ENCODE measurements at regions not wholly inside any gene's neighbourhood (a gene's known extent, or its start where the extent isn't known, plus 50 kb on each side); places are given as distances from the start of the nearest gene placed in this dataset.

GRCh38 chr6:145286916-145287315 is 448.4 kb downstream of the EPM2A start:
- no peak for DNase-seq (ENCODE audit: low spot score)
- in situ Hi-C loops (cut with HindIII; ENCODE audit: low sequenced_read_pairs): no loop called here

DNA sequence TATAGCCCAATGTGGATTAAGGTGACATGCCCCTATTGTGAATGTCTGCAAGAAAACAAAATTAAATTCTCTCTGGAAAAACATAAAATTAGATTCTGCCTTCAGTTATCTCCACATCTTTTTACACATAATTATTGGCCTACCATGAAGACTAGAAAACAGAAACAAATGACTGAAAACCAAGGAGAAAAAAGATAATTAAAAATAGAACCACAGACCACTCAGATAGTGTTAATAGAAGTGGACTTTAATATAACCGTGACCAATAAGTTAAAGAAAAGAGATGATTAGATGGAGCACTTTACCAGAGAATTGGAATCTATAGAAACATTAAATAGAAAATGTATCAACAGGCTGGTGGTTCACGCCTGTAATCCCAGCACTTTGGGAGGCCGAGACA is 445.7 kb downstream of the EPM2A start:
- DNase-seq (ENCODE audit: low spot score): no peak
- in situ Hi-C loops (cut with HindIII; ENCODE audit: low sequenced_read_pairs): no loop called here

DNA sequence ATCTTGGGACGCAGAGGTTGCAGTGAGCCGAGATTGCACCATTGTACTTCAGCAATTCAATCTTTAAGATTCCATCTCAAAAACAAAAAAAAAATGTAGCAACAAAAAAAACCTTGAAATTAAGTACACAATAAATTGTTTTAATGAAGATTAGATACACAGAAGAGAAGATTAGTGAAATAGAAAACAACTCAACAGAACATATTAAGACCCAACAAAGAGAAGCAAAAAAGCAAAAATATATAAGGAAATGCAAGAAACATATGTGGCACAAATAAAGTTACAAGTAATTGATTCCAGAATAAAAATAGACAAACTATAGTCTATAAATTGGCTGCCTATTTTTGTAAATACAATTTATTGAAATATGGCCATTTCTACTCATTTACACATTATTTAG is 445.2 kb downstream of the EPM2A start:
- no peak for DNase-seq (ENCODE audit: low spot score)
- in situ Hi-C loops (cut with HindIII; ENCODE audit: low sequenced_read_pairs): no loop called here

DNA sequence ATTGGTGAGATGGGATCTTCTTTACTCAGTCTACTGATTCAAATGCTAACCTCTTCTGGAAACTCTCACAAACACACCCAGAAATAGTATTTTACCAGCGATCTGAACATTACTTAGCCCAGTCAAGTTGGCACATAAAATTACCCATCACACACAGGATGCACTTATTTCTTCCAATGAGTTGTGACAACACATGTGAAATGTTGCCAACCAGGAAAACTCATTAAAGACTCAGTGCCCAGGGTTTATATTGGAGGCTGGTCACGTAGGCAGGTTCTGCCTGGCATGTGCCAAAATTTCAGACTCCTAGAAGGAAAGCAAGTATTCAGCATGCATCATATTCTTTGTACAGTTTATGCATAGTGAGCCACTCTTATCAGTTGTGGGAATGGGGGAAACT is 443.3 kb downstream of the EPM2A start:
- no peak for DNase-seq (ENCODE audit: low spot score)
- in situ Hi-C loops (cut with HindIII; ENCODE audit: low sequenced_read_pairs): no loop called here

DNA sequence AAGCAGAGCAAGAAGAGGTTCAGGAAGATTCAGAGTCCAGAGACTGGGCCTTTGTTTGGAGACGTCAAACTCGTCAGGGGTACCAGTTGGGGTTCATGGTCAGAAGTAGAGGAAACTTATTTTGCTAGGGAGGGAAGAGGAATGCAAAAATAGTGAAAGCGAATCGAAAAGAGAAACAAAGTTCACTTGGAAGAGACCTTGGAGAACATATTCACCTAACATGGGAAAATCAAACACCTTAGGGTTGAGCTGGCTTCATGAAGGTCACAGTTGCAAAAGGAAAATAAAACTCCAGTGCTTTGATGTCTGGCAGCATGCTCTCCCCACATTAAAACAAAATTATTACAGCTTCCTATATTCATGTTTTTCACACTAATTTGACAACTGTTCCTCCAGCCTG is 440.4 kb downstream of the EPM2A start:
- in situ Hi-C loops (cut with HindIII; ENCODE audit: low sequenced_read_pairs): no loop called here
- no peak for DNase-seq (ENCODE audit: low spot score)

DNA sequence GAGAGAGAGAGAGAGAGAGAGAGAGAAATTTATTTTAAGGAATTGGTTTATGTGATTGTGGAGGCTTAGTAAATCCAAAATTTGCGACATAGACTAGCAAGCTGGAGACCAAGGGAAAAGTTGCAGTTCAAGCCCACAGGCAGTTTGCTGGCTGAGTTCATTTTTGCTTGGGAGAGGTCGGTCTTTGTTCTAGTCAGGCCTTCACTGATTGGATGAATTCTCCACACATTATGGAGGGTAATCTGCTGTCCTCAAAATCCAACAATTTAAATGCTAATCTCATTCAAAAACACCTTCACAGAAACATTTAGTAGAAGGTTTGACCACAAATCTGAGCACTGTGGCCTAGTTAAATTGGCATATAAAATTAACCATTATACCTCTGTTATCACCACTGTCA is 439.6 kb downstream of the EPM2A start:
- in situ Hi-C loops (cut with HindIII; ENCODE audit: low sequenced_read_pairs): no loop called here
- DNase-seq (ENCODE audit: low spot score): no peak

DNA sequence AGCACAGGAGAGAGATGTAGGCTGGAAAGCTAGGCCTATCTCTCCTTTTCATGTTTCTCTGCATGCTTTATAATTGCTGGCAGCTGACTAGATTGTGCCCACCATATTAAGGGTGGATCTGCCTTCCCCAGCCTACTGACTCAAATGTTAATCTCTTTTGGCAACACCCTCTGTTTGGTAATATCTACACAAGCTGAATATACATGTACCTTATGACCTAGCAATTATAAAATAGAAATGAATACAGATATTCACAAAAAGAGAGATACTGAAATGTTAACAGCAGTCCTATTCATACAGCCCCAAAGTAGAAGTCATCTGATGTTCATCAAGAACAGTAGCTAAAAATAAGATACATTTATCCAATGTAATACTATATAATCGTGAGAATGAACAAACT is 429.6 kb downstream of the EPM2A start:
- in situ Hi-C loops (cut with HindIII; ENCODE audit: low sequenced_read_pairs): no loop called here
- DNase-seq (ENCODE audit: low spot score): no peak

- in situ Hi-C loops (cut with HindIII; ENCODE audit: low sequenced_read_pairs): no loop called here
Measured at GRCh38 chr6:145306489-145306888, 428.8 kb downstream of the EPM2A start.

GRCh38 chr6:145309842-145310535 is 425.3 kb downstream of the EPM2A start:
- in situ Hi-C loops (cut with HindIII; ENCODE audit: low sequenced_read_pairs): no loop called here
- DNase-seq (ENCODE audit: low spot score): no peak

More at GRCh38 chr6:145306489-145306888, 428.8 kb downstream of the EPM2A start:
- no peak for DNase-seq (ENCODE audit: low spot score)

GRCh38 chr6:145312481-145312880 is 422.8 kb downstream of the EPM2A start:
- in situ Hi-C loops (cut with HindIII; ENCODE audit: low sequenced_read_pairs): no loop called here

GRCh38 chr6:145313041-145313855 is 422.1 kb downstream of the EPM2A start:
- DNase-seq (ENCODE audit: low spot score): no peak
- in situ Hi-C loops (cut with HindIII; ENCODE audit: low sequenced_read_pairs): no loop called here

More at GRCh38 chr6:145312481-145312880, 422.8 kb downstream of the EPM2A start:
- no peak for DNase-seq (ENCODE audit: low spot score)

DNA sequence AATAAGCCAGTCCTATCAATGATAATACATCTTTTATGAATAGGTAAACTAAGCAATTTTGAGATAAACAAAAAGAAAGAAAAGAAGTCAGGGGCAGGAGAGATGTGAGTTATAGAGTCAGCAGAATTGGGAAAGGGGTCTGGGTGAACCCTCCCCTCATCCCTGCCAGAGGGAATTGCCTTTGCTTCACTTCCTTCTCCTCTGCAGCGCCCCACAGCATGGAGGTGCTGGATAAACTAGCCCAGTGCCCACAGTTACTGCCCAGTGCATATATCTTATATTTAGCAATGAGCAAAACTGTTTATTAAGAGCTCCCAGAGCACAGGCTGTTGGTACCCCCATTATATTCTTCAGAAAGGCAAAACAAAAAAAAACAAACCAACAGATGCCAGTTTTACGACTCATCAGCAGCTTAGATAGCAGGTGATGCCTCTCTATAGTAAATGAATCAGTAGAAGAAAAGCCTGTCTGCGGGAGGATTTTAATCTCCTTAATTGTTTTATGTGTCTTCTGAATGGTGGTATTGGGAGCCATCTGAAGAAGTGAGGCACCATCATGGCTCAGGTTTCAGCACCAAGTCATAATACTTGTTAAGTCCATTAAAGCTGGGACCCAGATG is 419.2 kb downstream of the EPM2A start:
- in situ Hi-C loops (cut with HindIII; ENCODE audit: low sequenced_read_pairs): no loop called here
- DNase-seq (ENCODE audit: low spot score): no peak

- in situ Hi-C loops (cut with HindIII; ENCODE audit: low sequenced_read_pairs): no loop called here
- no peak for DNase-seq (ENCODE audit: low spot score)
Measured at GRCh38 chr6:145318952-145319351, 416.4 kb downstream of the EPM2A start.

GRCh38 chr6:145319605-145320004 is 415.7 kb downstream of the EPM2A start:
- no peak for DNase-seq (ENCODE audit: low spot score)
- in situ Hi-C loops (cut with HindIII; ENCODE audit: low sequenced_read_pairs): no loop called here

- in situ Hi-C loops (cut with HindIII; ENCODE audit: low sequenced_read_pairs): no loop called here
- no peak for DNase-seq (ENCODE audit: low spot score)
Measured at GRCh38 chr6:145323646-145324045, 411.7 kb downstream of the EPM2A start.

DNA sequence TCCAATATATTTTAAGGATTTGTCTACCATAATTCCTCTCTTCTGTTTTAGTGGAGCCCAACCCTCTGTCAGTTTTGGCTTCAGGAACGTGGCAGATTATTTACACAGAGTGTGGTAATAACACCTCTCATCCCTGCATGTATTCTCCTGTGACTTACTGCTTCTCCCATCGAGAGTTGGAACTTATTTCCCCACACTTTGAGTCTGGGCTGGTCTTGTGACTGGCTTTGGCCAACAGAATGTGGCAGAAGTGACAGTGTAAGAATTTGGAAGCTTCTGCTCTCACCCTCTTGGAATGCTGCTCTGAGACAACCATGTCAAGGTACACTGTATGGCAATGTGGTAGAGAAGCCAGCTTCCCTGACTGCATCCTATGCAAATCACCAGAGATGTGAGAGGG is 407.7 kb downstream of the EPM2A start:
- in situ Hi-C loops (cut with HindIII; ENCODE audit: low sequenced_read_pairs): no loop called here
- no peak for DNase-seq (ENCODE audit: low spot score)

DNA sequence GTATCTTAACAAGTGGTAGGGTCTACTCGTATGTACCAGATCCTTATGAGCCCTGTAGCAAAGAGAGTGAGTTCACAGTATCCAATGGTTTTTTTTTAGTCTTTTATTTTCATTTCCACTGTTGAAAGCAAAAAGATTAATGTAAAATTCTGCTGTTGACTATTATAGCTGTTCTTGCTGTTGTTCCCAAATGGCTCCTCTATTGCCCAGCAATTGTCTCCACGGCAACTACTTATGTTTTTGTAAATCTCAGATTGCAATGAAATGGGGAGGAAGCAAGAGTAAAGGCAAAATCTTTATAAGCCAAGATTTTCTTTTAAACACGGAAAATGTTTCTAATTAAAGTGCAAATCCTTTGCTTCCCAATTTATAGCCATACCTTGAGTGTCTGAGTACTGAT is 406.1 kb downstream of the EPM2A start:
- no peak for DNase-seq (ENCODE audit: low spot score)

DNA sequence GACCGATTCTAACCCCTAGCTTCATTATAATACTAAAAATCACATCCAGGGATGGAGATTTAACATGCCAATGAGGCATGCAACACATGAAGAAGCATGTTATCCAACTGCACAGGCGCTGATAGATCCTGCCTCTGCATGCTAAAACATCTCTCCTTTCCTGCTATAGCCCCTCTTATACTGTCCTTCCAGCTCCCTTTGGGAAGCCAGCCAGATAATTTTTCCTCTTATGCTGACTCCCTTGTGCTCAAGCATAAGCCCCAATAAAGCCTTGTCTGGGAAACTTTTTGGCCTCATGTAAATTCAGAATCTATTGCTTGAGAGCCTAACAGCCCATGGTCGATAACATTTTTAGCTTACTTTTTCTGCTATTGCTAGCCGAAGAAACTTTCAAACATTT is 404.3 kb downstream of the EPM2A start:
- DNase-seq (ENCODE audit: low spot score): no peak
- in situ Hi-C loops (cut with HindIII; ENCODE audit: low sequenced_read_pairs): no loop called here

More for the DNA sequence above, 406.1 kb downstream of the EPM2A start:
- in situ Hi-C loops (cut with HindIII; ENCODE audit: low sequenced_read_pairs): no loop called here

- in situ Hi-C loops (cut with HindIII; ENCODE audit: low sequenced_read_pairs): no loop called here
- no peak for DNase-seq (ENCODE audit: low spot score)
Measured at GRCh38 chr6:145332011-145332410, 403.3 kb downstream of the EPM2A start.

GRCh38 chr6:145336119-145336518 is 399.2 kb downstream of the EPM2A start:
- in situ Hi-C loops (cut with HindIII; ENCODE audit: low sequenced_read_pairs): no loop called here

More at GRCh38 chr6:145336119-145336518, 399.2 kb downstream of the EPM2A start:
- DNase-seq (ENCODE audit: low spot score): no peak
